Mesodermal cell (in vitro differentiated cells): ENCODE measurements at regions not wholly inside any gene's neighbourhood (a gene's known extent, or its start where the extent isn't known, plus 50 kb on each side); places are given as distances from the start of the nearest gene placed in this dataset.
A peak's percentile ranks its signal among the peaks of the same experiment; 100 is the strongest.

ENCODE experiments used
- H3K27ac ChIP-seq: 2 replicates; pipeline ENCODE4 v1.7.0; 2013; ENCODE audit warnings: mild to moderate bottlenecking, low read depth, low read length, moderate library complexity; ENCODE audit not compliant: severe bottlenecking
- H3K36me3 ChIP-seq: 2 replicates; pipeline ENCODE4 v1.7.1; 2013; ENCODE audit warnings: mild to moderate bottlenecking, low read length, moderate library complexity; ENCODE audit not compliant: control insufficient read depth, insufficient read depth
- H3K4me1 ChIP-seq: one replicate; pipeline ENCODE4 v1.7.1; 2013; ENCODE audit warnings: mild to moderate bottlenecking, low read length; ENCODE audit not compliant: insufficient read depth, control insufficient read depth, poor library complexity, severe bottlenecking
- H3K4me3 ChIP-seq: 2 replicates; pipeline ENCODE4 v1.7.0; 2013; ENCODE audit warnings: low read length, control low read depth, mild to moderate bottlenecking; ENCODE audit not compliant: insufficient read depth, poor library complexity, severe bottlenecking; ENCODE audit errors: extremely low read depth
- H3K9me3 ChIP-seq: 2 replicates; pipeline ENCODE4 v1.7.1; 2013; ENCODE audit warnings: mild to moderate bottlenecking, low read length, moderate library complexity; ENCODE audit not compliant: control insufficient read depth
- WGBS, 2 experiments: methylation state at CpG; one replicate each; pipeline ENCODE4 v1.1.5; 2013; ENCODE audit warnings: missing lambda C conversion rate in 2 of 2; ENCODE audit not compliant: insufficient coverage in 2 of 2; 5-methylcytosine and 5-hydroxymethylcytosine counted together

DNA sequence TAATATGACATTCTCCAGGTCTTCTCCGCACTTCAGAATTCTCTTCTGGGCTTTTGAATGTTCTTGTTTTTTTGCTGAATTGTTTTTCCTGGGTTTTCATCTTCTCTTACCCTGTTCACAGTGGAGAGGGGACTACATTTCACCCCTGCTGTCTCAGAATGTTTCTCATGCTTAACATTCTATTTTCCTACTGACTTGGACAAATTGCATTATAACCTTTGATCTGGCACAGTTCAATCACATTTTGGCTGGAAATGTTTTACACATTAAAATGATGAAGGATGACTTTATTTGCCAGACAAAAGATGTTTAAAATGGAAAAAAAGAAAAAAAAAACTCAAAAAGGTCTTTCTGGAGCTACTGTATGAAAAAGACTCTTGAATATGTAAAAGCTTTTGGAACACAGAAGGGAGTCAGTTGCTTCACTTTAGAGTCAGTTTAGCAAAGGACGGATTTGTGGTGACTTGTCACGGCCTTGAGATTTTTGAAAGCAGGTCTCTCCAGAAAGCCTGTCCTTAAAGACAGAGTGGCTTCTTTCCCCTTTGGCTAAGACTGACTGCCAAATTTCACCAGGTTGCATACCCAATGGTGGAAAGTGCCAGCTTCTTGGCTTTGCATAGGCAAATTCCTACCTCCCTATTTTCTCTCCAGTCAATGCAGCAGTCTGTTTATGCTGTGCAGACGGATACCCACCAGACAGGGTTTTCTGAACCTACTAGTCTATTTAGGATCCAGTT, 401.0 kb upstream of the TBL1XR1 start:
- 71 to 77% methylated on average over 3 of the region's 4 CpGs for WGBS, 2 experiments
- Histone ChIP-seq H3K36me3 (no peaks in the 10 kb centered on the region), H3K9me3 (no peaks in the 10 kb centered on the region), H3K27ac (peak overlapping the region; percentile 73), H3K4me3 (no peak overlapping the region), H3K4me1 (peaks cover 20% of the 10 kb centered on the region)

DNA sequence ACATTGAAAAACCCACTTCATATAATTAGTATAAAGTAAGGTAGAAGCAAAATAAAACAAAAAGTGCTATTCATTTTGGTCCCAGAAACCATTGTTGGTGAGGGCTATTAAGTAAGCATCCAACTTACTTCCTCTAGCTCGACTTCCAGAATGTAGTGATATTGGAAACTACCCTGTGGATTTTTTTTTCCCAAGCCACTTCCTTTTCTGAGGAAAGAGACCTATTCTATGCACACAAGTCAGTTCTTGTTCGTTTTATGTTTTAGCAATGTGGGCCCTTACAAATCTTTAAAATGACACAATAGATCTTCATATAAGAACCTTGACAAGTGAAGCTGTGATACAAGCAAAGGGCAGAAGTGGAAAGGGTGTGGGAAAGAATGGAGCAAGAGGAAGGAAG, 402.0 kb upstream of the TBL1XR1 start:
- no peaks in the 10 kb centered on the region for H3K36me3 ChIP-seq
- no peaks in the 10 kb centered on the region for H3K9me3 ChIP-seq
- peaks cover 20% of the 10 kb centered on the region for H3K4me1 ChIP-seq
- 100% methylated on average over 1 of the region's 2 CpGs; no CpG with 5 or more reads in 1 of the 2 experiments for WGBS, 2 experiments
- no peak overlapping the region for H3K4me3 ChIP-seq
- H3K27ac ChIP-seq = no peak overlapping the region

DNA sequence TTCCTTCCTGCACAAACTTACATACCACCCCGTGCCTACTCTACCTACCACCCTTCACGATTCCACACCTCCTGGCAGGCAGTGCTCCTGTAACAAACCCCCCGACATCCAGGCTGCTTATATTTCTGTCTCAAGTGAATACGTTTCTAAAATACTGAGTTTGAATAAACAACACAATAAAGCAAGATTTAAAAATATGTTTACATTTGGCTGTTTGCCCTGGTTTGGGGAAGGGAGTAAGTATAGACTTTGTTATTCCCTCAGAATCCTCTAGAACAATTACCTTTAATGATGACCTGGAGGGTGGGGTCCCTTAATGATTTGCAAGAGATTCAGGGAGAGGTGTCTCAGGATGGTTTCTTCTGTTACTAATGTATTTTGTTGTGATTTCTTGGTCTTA, 402.6 kb upstream of the TBL1XR1 start:
- Histone ChIP-seq H3K4me3 (no peak overlapping the region), H3K27ac (no peak overlapping the region), H3K4me1 (peaks cover 20% of the 10 kb centered on the region), H3K36me3 (no peaks in the 10 kb centered on the region), H3K9me3 (no peaks in the 10 kb centered on the region)
- WGBS, 2 experiments = 80 to 100% methylated on average over 1 to 2 of the region's 4 CpGs

DNA sequence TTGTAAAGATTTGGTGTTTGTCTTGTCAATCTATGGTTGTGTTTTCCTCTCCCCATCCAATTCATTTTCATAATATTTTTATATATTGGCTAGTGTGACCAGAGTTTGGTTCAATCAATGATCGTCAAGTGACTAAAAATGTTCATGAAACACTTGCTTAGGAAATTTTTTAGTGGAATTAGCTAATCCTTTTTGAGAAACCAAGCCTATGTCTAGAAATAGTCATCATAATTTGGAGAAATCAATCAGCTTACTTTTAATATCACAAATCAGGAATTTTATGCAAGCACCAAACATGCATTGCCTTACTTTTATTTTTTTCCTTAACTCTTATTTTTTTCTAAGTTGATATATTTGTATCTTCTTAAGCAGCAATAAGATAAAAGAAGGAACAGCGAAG, 403.1 kb upstream of the TBL1XR1 start:
- Histone ChIP-seq H3K36me3 (no peaks in the 10 kb centered on the region), H3K4me3 (no peak overlapping the region), H3K4me1 (peaks cover 20% of the 10 kb centered on the region), H3K9me3 (peaks cover 3% of the 10 kb centered on the region), H3K27ac (no peak overlapping the region)
- 100% methylated on average over 1 of the region's 2 CpGs for WGBS, 2 experiments

DNA sequence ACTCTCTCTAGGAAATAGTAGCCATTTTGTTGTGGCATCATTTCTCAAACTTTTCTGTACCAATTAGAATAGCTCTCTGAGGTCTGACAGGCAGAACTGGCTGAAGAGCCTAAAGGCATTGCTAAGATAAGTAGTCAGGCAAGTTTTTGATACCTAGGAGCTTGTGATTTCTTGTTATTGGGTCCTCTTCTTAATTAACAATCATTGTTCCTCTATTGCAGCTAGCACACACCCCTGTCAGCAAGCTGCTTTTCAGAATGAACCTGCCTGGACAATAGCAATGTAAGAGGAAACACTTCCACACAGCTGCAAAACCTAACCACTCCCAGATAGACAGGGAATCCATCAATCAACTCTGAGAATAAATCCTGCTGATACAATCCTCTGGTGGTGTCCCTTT, 403.9 kb upstream of the TBL1XR1 start:
- Histone ChIP-seq H3K27ac (no peak overlapping the region), H3K4me3 (no peak overlapping the region), H3K36me3 (no peaks in the 10 kb centered on the region), H3K4me1 (peaks cover 20% of the 10 kb centered on the region), H3K9me3 (peaks cover 8% of the 10 kb centered on the region)

DNA sequence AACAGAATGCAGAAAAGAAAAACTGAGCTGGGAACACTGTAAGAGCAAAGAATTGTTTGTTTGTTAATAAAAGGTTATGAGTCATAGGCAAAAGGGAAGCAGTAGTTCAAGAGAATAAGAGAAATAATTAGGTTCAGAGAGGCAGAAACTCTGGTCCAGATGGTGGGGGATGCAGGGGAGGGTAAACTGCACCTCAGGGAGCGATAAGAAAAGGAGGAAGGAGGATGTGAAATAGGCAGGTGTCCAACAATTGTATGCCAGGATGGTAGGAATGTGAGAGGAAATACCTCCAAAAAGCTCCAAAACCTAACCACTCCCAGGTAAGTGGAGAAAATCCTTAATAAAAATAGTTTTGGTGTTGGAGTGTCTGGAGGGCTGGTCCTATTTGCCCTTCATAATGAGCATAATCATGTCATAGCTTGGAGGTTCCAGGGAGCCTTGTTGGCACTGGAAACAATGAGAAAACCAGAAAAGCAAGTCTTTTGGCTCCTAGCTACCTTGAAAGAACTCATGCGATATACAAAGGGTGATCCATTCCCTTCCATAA, 405.4 kb upstream of the TBL1XR1 start:
- no CpG with 5 or more reads among the region's 2 CpGs for WGBS, 2 experiments
- Histone ChIP-seq H3K27ac (no peak overlapping the region), H3K9me3 (peaks cover 8% of the 10 kb centered on the region), H3K4me1 (peaks cover 9% of the 10 kb centered on the region), H3K4me3 (no peak overlapping the region), H3K36me3 (no peaks in the 10 kb centered on the region)

DNA sequence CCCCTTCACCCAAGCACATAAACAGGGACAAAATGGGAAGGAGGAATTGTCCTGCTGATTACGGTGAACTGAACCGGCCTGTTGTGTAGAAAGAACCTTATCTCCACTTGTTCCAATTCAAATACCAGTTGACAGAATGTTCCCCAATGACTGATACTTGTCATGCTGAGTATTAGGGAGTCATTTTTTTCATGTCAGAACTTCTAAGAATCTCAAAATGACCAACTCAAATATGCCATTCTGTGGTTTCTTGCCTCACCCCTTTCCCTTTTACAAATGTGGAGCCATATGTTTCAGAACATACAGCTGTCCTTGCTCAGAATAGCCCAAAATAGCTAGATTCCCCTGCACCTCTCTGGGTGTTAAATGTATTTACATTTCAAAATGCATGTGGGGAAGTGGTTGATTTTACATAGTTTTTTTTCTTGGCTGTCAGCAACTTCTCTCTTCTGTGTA, 405.9 kb upstream of the TBL1XR1 start:
- H3K4me3 ChIP-seq = no peak overlapping the region
- no peak overlapping the region for H3K27ac ChIP-seq
- no CpG with 5 or more reads among the region's 2 CpGs for WGBS, 2 experiments
- peaks cover 8% of the 10 kb centered on the region for H3K9me3 ChIP-seq
- peaks cover 4% of the 10 kb centered on the region for H3K4me1 ChIP-seq
- H3K36me3 ChIP-seq = no peaks in the 10 kb centered on the region

DNA sequence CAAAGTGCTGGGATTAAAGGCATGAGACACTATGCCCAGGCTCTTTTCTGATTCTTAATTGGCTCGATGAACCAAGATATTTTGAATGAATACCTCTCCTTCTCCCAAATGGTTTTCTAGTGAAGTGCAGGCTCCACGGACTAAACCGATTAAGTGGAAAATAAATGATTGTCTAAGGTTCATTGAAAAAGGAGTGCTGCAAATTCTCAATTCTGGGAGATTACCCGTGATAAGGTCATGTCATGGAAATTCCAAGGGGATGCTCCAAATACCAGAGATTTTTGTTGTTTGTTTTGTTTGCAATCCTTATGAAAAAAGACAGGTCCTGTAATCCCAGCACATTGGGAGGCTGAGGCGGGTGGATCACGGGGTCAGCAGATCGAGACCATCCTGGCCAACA, 406.9 kb upstream of the TBL1XR1 start:
- no peak overlapping the region for H3K27ac ChIP-seq
- no peak overlapping the region for H3K4me3 ChIP-seq
- 91 to 92% methylated on average over 4 to 5 of the region's 7 CpGs for WGBS, 2 experiments
- peaks cover 8% of the 10 kb centered on the region for H3K9me3 ChIP-seq
- no peaks in the 10 kb centered on the region for H3K36me3 ChIP-seq
- no peaks in the 10 kb centered on the region for H3K4me1 ChIP-seq

DNA sequence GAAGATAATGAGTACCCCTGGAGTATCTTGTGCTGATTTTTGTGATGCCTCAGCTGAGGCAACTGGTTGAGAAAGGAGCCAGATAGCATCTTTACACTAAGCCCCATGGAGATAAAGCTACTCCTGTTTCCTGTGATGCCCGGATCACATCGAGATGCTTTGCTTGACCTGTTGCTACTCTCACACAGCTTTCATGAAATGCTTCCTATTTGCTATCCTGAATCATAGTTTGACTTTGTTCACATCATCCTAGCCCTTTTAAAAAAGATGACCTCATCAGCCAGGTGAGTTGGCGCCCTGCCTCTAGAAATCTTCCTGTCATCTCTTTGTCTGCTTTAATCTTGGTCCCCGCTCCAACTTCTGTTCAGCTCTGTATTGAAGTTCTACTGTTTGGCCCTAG, 409.6 kb upstream of the TBL1XR1 start:
- 82 to 88% methylated on average over 4 of the region's 4 CpGs for WGBS, 2 experiments
- no peaks in the 10 kb centered on the region for H3K4me1 ChIP-seq
- peaks cover 8% of the 10 kb centered on the region for H3K9me3 ChIP-seq
- H3K27ac ChIP-seq = no peak overlapping the region
- no peaks in the 10 kb centered on the region for H3K36me3 ChIP-seq
- no peak overlapping the region for H3K4me3 ChIP-seq

DNA sequence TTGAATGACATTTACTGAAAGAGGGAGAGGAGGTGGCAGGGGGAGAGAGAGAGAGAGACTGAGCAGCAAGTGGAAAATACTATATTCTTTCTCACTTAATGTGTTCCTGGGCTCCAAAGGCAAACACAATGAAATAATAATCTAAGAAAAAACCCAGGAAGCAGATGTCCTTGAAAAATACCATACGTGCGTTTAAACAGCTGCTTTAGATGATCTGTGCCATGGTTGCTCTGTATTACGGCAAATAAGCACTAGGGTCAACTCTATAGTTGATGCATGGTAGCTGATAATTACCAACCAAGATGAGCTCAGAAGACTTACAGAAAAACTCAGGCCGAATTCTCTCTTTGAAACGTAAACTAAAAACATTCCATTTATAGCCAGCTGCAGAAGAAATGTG, 410.3 kb upstream of the TBL1XR1 start:
- Histone ChIP-seq H3K9me3 (peaks cover 8% of the 10 kb centered on the region), H3K27ac (no peak overlapping the region), H3K4me3 (no peak overlapping the region), H3K36me3 (no peaks in the 10 kb centered on the region), H3K4me1 (no peaks in the 10 kb centered on the region)
- WGBS, 2 experiments = 93 to 100% methylated on average over 3 to 4 of the region's 5 CpGs

DNA sequence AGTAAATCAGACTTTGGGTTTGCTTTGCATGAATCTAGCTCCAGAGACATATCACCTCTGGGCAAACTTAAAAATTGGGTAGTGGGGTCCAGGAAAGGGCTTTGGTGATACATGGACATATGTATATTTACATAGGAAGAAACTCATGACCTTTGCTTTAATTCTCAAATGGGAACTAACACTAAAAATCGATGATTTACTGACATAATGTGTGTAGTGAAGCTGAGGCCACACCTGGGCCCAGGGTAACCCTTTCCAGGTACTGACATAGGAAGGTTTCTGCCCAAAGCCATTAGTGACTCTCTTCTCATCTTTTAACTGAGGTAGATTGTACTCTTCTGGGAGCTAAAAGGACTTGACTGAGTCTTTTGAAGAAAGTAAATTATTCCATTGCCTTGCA, 411.2 kb upstream of the TBL1XR1 start:
- Histone ChIP-seq H3K9me3 (peaks cover 8% of the 10 kb centered on the region), H3K27ac (no peak overlapping the region), H3K4me1 (no peaks in the 10 kb centered on the region), H3K4me3 (no peak overlapping the region), H3K36me3 (no peaks in the 10 kb centered on the region)
- WGBS, 2 experiments = 100% methylated on average over 1 of the region's 1 CpG; no CpG with 5 or more reads in 1 of the 2 experiments
